ENCODE measurements at regions not wholly inside any gene's neighbourhood (a gene's known extent, or its start where the extent isn't known, plus 50 kb on each side); places are given as distances from the start of the nearest gene placed in this dataset.

- H3K4me3 Mint-ChIP-seq, result no peak overlapping the region
- H2BK12ac ChIP-seq (ENCODE audit: insufficient read length, low read depth, low read length), result no peak overlapping the region
- no peaks in the 10 kb centered on the region for H3K23me2 ChIP-seq (ENCODE audit: insufficient read length, low read depth, low read length, poor library complexity, severe bottlenecking)
- H4K5ac ChIP-seq (ENCODE audit: insufficient read length, low read depth, low read length), result no peak overlapping the region
- no peak overlapping the region for H3K27ac ChIP-seq (ENCODE audit: insufficient read length, low read depth, low read length)
- H4K20me1 ChIP-seq (ENCODE audit: control insufficient read depth, insufficient read depth, insufficient read length), result no peaks in the 10 kb centered on the region
- no peak overlapping the region for H3K9ac ChIP-seq (ENCODE audit: extremely low read depth, insufficient read length, low read length)
- no peak overlapping the region for H3K56ac ChIP-seq (ENCODE audit: insufficient read length, low read depth, low read length)
- H3K9me3 Mint-ChIP-seq, result peaks cover 25 to 39% of the 10 kb centered on the region in 2 experiments
- no peak overlapping the region for H3K27ac Mint-ChIP-seq
- H3K4me1 ChIP-seq (ENCODE audit: insufficient read depth, low read length), result no peaks in the 10 kb centered on the region
- H2BK15ac ChIP-seq (ENCODE audit: low read depth, low read length), result no peak overlapping the region
- H3K9me3 ChIP-seq (ENCODE audit: control insufficient read depth, low read depth, low read length), result peaks cover 9% of the 10 kb centered on the region
- no peak for TF ChIP-seq CTCF (conservative IDR thresholded peaks at IDR 0.05)
- no peak overlapping the region for H4K8ac ChIP-seq (replicated peaks; ENCODE audit: insufficient read length, low read depth, low read length)
- no peak overlapping the region for H4K91ac ChIP-seq (ENCODE audit: insufficient read length, low read depth, low read length)
- no peak overlapping the region for H2BK20ac ChIP-seq (ENCODE audit: low read depth, low read length, poor library complexity, severe bottlenecking)
- H3K79me2 ChIP-seq (ENCODE audit: insufficient read depth, low read length), result no peaks in the 10 kb centered on the region
- H3K36me3 Mint-ChIP-seq (ENCODE audit: insufficient read depth in 1 of 3, low read depth in 3 of 3), result peaks cover 30 to 38% (median 37%) of the 10 kb centered on the region in 3 experiments
- H3T11ph ChIP-seq (ENCODE audit: low read length), result no peak overlapping the region
- no peak for DNase-seq
- H3K27me3 ChIP-seq (ENCODE audit: insufficient read depth, low read length), result no peaks in the 10 kb centered on the region
- no peak overlapping the region for H2BK5ac ChIP-seq (ENCODE audit: insufficient read length, low read length)
- H3K23ac ChIP-seq (ENCODE audit: insufficient read length, low read depth, low read length), result no peak overlapping the region
- H3K14ac ChIP-seq (ENCODE audit: insufficient read depth, low read length), result no peak overlapping the region
- H2AK5ac ChIP-seq (ENCODE audit: insufficient read length, low read length), result no peak overlapping the region
- H2AFZ ChIP-seq (ENCODE audit: low read length), result no peak overlapping the region
- no peak overlapping the region for H3K4me2 ChIP-seq (ENCODE audit: insufficient read depth, insufficient read length, low read length)
- H3K79me1 ChIP-seq (ENCODE audit: insufficient read depth, low read depth, low read length, poor library complexity, severe bottlenecking), result no peaks in the 10 kb centered on the region
- H3K4ac ChIP-seq (ENCODE audit: low read depth, low read length), result no peak overlapping the region
- H3K18ac ChIP-seq (ENCODE audit: insufficient read length, low read depth, low read length), result no peak overlapping the region
- no peak overlapping the region for H2BK120ac ChIP-seq (ENCODE audit: low read depth, low read length, poor library complexity, severe bottlenecking)
- H3K27me3 Mint-ChIP-seq (ENCODE audit: low read depth), result no peaks in the 10 kb centered on the region
- peaks cover 6 to 8% of the 10 kb centered on the region in 2 experiments; a peak in 3 of 4 replicates for H3K4me1 Mint-ChIP-seq
These were observed 845.5 kb downstream of the TLE4 start for GRCh38 chr9:80417211-80417773.

Measured in H9 (cell line).